Caco-2 (cell line): ENCODE measurements at regions not wholly inside any gene's neighbourhood (a gene's known extent, or its start where the extent isn't known, plus 50 kb on each side); places are given as distances from the start of the nearest gene placed in this dataset.

Source experiments
- BruUV-seq: library from RNA; stranded (reverse); fragments of 400-500 nt; replicated peaks from 2 replicates; lab custom pipeline; 2021; lab: Mats Ljungman, UMichigan
- CTCF ChIA-PET: fragments of 300-600 bp; sonication (Branson Sonifier 250); formaldehyde crosslinking; loops from one replicate; lab custom pipeline; 2022; ENCODE audit warnings: antibody characterized with exemption; lab: Charles Lee
- POLR2A ChIA-PET: fragments of 300-600 bp; sonication (Branson Sonifier 250); formaldehyde crosslinking; loops from one replicate; lab custom pipeline; 2022; ENCODE audit warnings: antibody characterized with exemption; lab: Charles Lee
- DNase-seq, 2 experiments: peaks; one replicate each; pipeline versions ENCODE4 v3.0.0 to v3.0.0-alpha.2; 2020 to 2022
- H3K27me3 ChIP-seq: replicated peaks from 2 replicates; pipeline ENCODE4 v1.6.0; 2011; ENCODE audit warnings: low read length; ENCODE audit not compliant: control insufficient read depth, insufficient read depth
- H3K36me3 ChIP-seq: 2 replicates; pipeline ENCODE4 v1.5.1; 2011; ENCODE audit warnings: low read length; ENCODE audit not compliant: control insufficient read depth, insufficient read depth
- H3K4me1 ChIP-seq: fragments of 250-450 bp; sonication (Bioruptor Pico); 2 replicates; pipeline ENCODE4 v1.5.1; 2020; ENCODE audit warnings: mild to moderate bottlenecking
- H3K4me3 ChIP-seq: 2 replicates; pipeline ENCODE4 v1.5.1; 2011; ENCODE audit warnings: low read depth, mild to moderate bottlenecking, control low read depth, low read length
- H3K9me3 ChIP-seq: fragments of 250-450 bp; sonication (Bioruptor Pico); 2 replicates; pipeline ENCODE4 v1.5.1; 2020; ENCODE audit warnings: mild to moderate bottlenecking, moderate library complexity
- H3K27ac Mint-ChIP-seq: one replicate; pipeline ENCODE4 v1.8.0; 2022; ENCODE audit warnings: mixed read lengths; ENCODE audit not compliant: unreplicated experiment
- H3K27me3 Mint-ChIP-seq: one replicate; pipeline ENCODE4 v1.8.0; 2022; ENCODE audit warnings: mixed read lengths; ENCODE audit not compliant: insufficient read depth, unreplicated experiment
- H3K36me3 Mint-ChIP-seq: one replicate; pipeline ENCODE4 v1.8.0; 2022; ENCODE audit warnings: mild to moderate bottlenecking, mixed read lengths; ENCODE audit not compliant: insufficient read depth, unreplicated experiment
- H3K4me1 Mint-ChIP-seq: one replicate; pipeline ENCODE4 v1.8.0; 2022; ENCODE audit warnings: low read depth, mixed read lengths; ENCODE audit not compliant: unreplicated experiment
- H3K4me3 Mint-ChIP-seq: one replicate; pipeline ENCODE4 v1.8.0; 2022; ENCODE audit warnings: mild to moderate bottlenecking, moderate library complexity, mixed read lengths; ENCODE audit not compliant: unreplicated experiment
- H3K9me3 Mint-ChIP-seq: one replicate; pipeline ENCODE4 v1.8.0; 2022; ENCODE audit warnings: mixed read lengths; ENCODE audit not compliant: unreplicated experiment
- CTCF ChIP-seq, 2 experiments: fragments of 200-600 bp in 1 of 2; IDR thresholded peaks; 1 replicate in 1 of 2; 2 replicates in 1 of 2; pipeline versions ENCODE4 v1.5.1 to v1.8.0; 2011 to 2022; ENCODE audit warnings: antibody characterized with exemption in 1 of 2, control low read depth in 1 of 2, inconsistent platforms in 1 of 2, low read depth in 1 of 2, low read length in 1 of 2, mild to moderate bottlenecking in 1 of 2, moderate library complexity in 1 of 2; ENCODE audit not compliant: insufficient read depth in 1 of 2, severe bottlenecking in 1 of 2, unreplicated experiment in 1 of 2
- intact Hi-C: fragments of 100-400 bp; cut with micrococcal nuclease; formaldehyde crosslinking; loops from one replicate; pipeline ENCODE4 v1.10.0; 2022; ENCODE audit not compliant: unreplicated experiment

GRCh38 chr6:104322841-104323240 is 536.9 kb downstream of the HACE1 start:
- H3K36me3 ChIP-seq, result no peaks in the 10 kb centered on the region
- peaks cover 4% of the 10 kb centered on the region; the same call in 1 of the 2 replicates for H3K4me1 ChIP-seq
- no peaks in the 10 kb centered on the region for H3K27me3 ChIP-seq
- intact Hi-C loops, result loop anchor here (10.0 kb wide), 1 partner anchor 408 kb away; no protein-coding TSS in a partner anchor
- no peaks in the 10 kb centered on the region for H3K9me3 Mint-ChIP-seq
- no peaks in the 10 kb centered on the region for H3K27me3 Mint-ChIP-seq
- no TSS peak for BruUV-seq
- no peak overlapping the region for H3K4me3 Mint-ChIP-seq
- ChIA-PET CTCF (no interaction called here), POLR2A (no interaction called here)
- no peaks in the 10 kb centered on the region for H3K9me3 ChIP-seq
- TF ChIP-seq CTCF (IDR thresholded peaks at IDR 0.05; ENCODE audit: insufficient read depth in 1 of 2, low read depth in 1 of 2, low read length in 1 of 2, severe bottlenecking in 1 of 2, unreplicated experiment in 1 of 2), result no peak
- H3K27ac Mint-ChIP-seq, result no peak overlapping the region
- H3K4me3 ChIP-seq, result no peak overlapping the region
- peaks cover 4% of the 10 kb centered on the region for H3K36me3 Mint-ChIP-seq
- peaks cover 14% of the 10 kb centered on the region for H3K4me1 Mint-ChIP-seq
- DNase-seq, result no peak

- BruUV-seq, result no TSS peak
- ChIA-PET POLR2A (no interaction called here), CTCF (no interaction called here)
- no peaks in the 10 kb centered on the region for H3K9me3 Mint-ChIP-seq
- H3K36me3 ChIP-seq, result no peaks in the 10 kb centered on the region
- H3K27ac Mint-ChIP-seq, result no peak overlapping the region
- no peaks in the 10 kb centered on the region for H3K27me3 ChIP-seq
- intact Hi-C loops, result loop anchor here (10.0 kb wide), 1 partner anchor 406 kb away; no protein-coding TSS in a partner anchor
- no peaks in the 10 kb centered on the region for H3K9me3 ChIP-seq
- no peak for DNase-seq
- H3K4me3 ChIP-seq, result no peak overlapping the region
- H3K27me3 Mint-ChIP-seq, result no peaks in the 10 kb centered on the region
- peaks cover 6% of the 10 kb centered on the region for H3K4me1 Mint-ChIP-seq
- H3K4me1 ChIP-seq, result peaks cover 4% of the 10 kb centered on the region; the same call in 1 of the 2 replicates
- H3K36me3 Mint-ChIP-seq, result peaks cover 4% of the 10 kb centered on the region
- TF ChIP-seq CTCF (IDR thresholded peaks at IDR 0.05; ENCODE audit: insufficient read depth in 1 of 2, low read depth in 1 of 2, low read length in 1 of 2, severe bottlenecking in 1 of 2, unreplicated experiment in 1 of 2), result no peak
- H3K4me3 Mint-ChIP-seq, result no peak overlapping the region
Observed at GRCh38 chr6:104321301-104321700, 538.4 kb downstream of the HACE1 start.

GRCh38 chr6:104320896-104321295 is 538.8 kb downstream of the HACE1 start:
- no peak overlapping the region for H3K4me3 Mint-ChIP-seq
- H3K27ac Mint-ChIP-seq, result no peak overlapping the region
- no peak for DNase-seq
- peaks cover 2% of the 10 kb centered on the region for H3K4me1 Mint-ChIP-seq
- Histone ChIP-seq H3K4me3 (no peak overlapping the region), H3K4me1 (peaks cover 2% of the 10 kb centered on the region; the same call in 1 of the 2 replicates), H3K9me3 (no peaks in the 10 kb centered on the region), H3K27me3 (no peaks in the 10 kb centered on the region), H3K36me3 (no peaks in the 10 kb centered on the region)
- BruUV-seq, result no TSS peak
- ChIA-PET POLR2A (no interaction called here), CTCF (no interaction called here)
- intact Hi-C loops, result loop anchor here (10.0 kb wide), 1 partner anchor 406 kb away; no protein-coding TSS in a partner anchor
- no peaks in the 10 kb centered on the region for H3K27me3 Mint-ChIP-seq
- H3K36me3 Mint-ChIP-seq, result peaks cover 4% of the 10 kb centered on the region
- H3K9me3 Mint-ChIP-seq, result no peaks in the 10 kb centered on the region
- no peak for TF ChIP-seq CTCF (IDR thresholded peaks at IDR 0.05; ENCODE audit: insufficient read depth in 1 of 2, low read depth in 1 of 2, low read length in 1 of 2, severe bottlenecking in 1 of 2, unreplicated experiment in 1 of 2)
